ENCODE measurements at regions not wholly inside any gene's neighbourhood (a gene's known extent, or its start where the extent isn't known, plus 50 kb on each side); places are given as distances from the start of the nearest gene placed in this dataset.

DNA sequence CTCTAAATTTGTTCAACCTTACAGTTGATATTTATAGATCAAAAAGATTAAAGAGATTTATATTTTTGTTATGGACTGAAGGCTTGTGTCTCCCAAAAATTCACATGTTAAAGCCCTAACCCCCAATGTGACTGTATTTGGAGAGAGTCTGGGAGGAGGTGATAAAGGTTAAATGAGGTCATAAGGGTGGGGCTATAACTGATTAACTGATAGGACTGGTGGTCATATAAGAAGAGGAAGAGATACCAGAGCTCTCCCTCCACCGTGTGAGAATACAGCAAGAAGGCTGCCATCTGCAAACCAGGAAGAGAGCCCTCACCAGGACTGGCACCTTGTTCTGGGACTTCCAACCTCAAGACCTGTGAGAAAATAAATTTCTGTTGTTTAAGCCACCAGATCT is 264.3 kb downstream of the ENC1 start:
- Mint-ChIP-seq H3K9me3 (ENCODE audit: unreplicated experiment) (peaks cover 10% of the 10 kb centered on the region), H3K27me3 (ENCODE audit: insufficient read depth, unreplicated experiment) (no peaks in the 10 kb centered on the region), H3K4me3 (ENCODE audit: unreplicated experiment) (no peak overlapping the region), H3K4me1 (ENCODE audit: low read depth, unreplicated experiment) (peaks cover 23% of the 10 kb centered on the region), H3K27ac (ENCODE audit: unreplicated experiment) (no peak overlapping the region), H3K36me3 (ENCODE audit: insufficient read depth, unreplicated experiment) (no peaks in the 10 kb centered on the region)
- intact Hi-C loops (cut with micrococcal nuclease; ENCODE audit: unreplicated experiment), result loop anchor here (5.0 kb wide), 1 partner anchor 49 kb away; no protein-coding TSS in a partner anchor
- Histone ChIP-seq H3K4me3 (ENCODE audit: low read depth, low read length) (no peak overlapping the region), H3K36me3 (ENCODE audit: control insufficient read depth, insufficient read depth, low read length) (no peaks in the 10 kb centered on the region), H3K27me3 (replicated peaks; ENCODE audit: control insufficient read depth, insufficient read depth, low read length) (no peaks in the 10 kb centered on the region), H3K9me3 (peaks cover 3% of the 10 kb centered on the region; the same call in 1 of the 2 replicates), H3K4me1 (peaks cover 40% of the 10 kb centered on the region)
- TF ChIP-seq, protein P1, sequence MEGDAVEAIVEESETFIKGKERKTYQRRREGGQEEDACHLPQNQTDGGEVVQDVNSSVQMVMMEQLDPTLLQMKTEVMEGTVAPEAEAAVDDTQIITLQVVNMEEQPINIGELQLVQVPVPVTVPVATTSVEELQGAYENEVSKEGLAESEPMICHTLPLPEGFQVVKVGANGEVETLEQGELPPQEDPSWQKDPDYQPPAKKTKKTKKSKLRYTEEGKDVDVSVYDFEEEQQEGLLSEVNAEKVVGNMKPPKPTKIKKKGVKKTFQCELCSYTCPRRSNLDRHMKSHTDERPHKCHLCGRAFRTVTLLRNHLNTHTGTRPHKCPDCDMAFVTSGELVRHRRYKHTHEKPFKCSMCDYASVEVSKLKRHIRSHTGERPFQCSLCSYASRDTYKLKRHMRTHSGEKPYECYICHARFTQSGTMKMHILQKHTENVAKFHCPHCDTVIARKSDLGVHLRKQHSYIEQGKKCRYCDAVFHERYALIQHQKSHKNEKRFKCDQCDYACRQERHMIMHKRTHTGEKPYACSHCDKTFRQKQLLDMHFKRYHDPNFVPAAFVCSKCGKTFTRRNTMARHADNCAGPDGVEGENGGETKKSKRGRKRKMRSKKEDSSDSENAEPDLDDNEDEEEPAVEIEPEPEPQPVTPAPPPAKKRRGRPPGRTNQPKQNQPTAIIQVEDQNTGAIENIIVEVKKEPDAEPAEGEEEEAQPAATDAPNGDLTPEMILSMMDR (IDR thresholded peaks at IDR 0.05; ENCODE audit: insufficient read depth in 1 of 2, low read depth in 1 of 2, low read length in 1 of 2, severe bottlenecking in 1 of 2, unreplicated experiment in 1 of 2), result no peak
- POLR2A ChIA-PET, result no interaction called here
- no peak for DNase-seq
- BruUV-seq (replicated peaks), result no TSS peak
- CTCF ChIA-PET, result no interaction called here

DNA sequence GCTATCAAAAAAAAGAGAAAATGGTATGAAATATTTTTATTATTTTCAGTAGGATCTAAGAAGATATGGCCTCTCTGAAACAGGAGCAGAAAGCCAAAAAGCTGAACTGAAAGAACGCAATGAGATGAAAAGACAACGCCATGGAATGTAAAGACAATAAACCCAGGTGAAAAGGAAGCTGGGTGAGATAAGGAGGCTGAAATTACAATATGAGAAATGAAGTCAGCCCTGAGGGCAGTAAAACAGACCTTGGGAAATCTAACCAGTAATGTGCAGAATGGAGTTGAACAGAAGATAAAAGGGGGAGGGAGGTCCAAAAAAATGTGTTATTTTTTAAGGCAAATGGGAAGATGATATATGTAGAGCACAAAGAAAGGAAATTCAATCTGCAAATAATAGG is 265.3 kb downstream of the ENC1 start:
- no peaks in the 10 kb centered on the region for H3K36me3 Mint-ChIP-seq (ENCODE audit: insufficient read depth, unreplicated experiment)
- H3K4me1 Mint-ChIP-seq (ENCODE audit: low read depth, unreplicated experiment), result peaks cover 25% of the 10 kb centered on the region
- H3K9me3 Mint-ChIP-seq (ENCODE audit: unreplicated experiment), result peaks cover 10% of the 10 kb centered on the region
- no peak overlapping the region for H3K27ac Mint-ChIP-seq (ENCODE audit: unreplicated experiment)
- POLR2A ChIA-PET, result no interaction called here
- Histone ChIP-seq H3K36me3 (ENCODE audit: control insufficient read depth, insufficient read depth, low read length) (no peaks in the 10 kb centered on the region), H3K27me3 (replicated peaks; ENCODE audit: control insufficient read depth, insufficient read depth, low read length) (no peaks in the 10 kb centered on the region), H3K4me1 (peaks cover 38% of the 10 kb centered on the region), H3K4me3 (ENCODE audit: low read depth, low read length) (no peak overlapping the region), H3K9me3 (peaks cover 3% of the 10 kb centered on the region; the same call in 1 of the 2 replicates)
- TF ChIP-seq, protein P1 (IDR thresholded peaks at IDR 0.05; ENCODE audit: insufficient read depth in 1 of 2, low read depth in 1 of 2, low read length in 1 of 2, severe bottlenecking in 1 of 2, unreplicated experiment in 1 of 2), result no peak
- no TSS peak for BruUV-seq (replicated peaks)
- DNase-seq, result peak; percentile 48 to 67
- intact Hi-C loops (cut with micrococcal nuclease; ENCODE audit: unreplicated experiment), result loop anchor here (5.0 kb wide), 1 partner anchor 48 kb away; no protein-coding TSS in a partner anchor
- no peaks in the 10 kb centered on the region for H3K27me3 Mint-ChIP-seq (ENCODE audit: insufficient read depth, unreplicated experiment)
- H3K4me3 Mint-ChIP-seq (ENCODE audit: unreplicated experiment), result no peak overlapping the region
- CTCF ChIA-PET, result no interaction called here

DNA sequence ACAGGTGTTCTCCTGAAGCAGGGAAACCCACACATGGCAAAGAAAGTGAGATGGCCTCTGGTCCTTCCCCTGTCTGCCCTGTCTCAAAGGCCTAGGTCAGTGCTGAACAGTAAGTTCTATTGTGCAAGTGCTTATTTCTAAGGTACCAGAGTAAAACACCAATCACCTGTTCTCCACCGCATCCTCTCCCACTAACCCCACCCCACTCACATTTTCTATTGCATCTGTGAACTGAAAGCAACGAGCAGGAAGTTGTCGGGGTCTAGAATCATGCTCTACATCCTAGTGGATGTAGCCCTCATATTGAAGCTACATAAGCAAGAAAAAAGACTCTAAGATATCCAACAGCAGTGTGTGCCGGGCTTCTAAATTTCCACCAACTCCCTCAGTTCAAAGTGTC is 265.9 kb downstream of the ENC1 start:
- Mint-ChIP-seq H3K4me1 (ENCODE audit: low read depth, unreplicated experiment) (peaks cover 20% of the 10 kb centered on the region), H3K27me3 (ENCODE audit: insufficient read depth, unreplicated experiment) (no peaks in the 10 kb centered on the region), H3K4me3 (ENCODE audit: unreplicated experiment) (no peak overlapping the region), H3K9me3 (ENCODE audit: unreplicated experiment) (peaks cover 10% of the 10 kb centered on the region), H3K36me3 (ENCODE audit: insufficient read depth, unreplicated experiment) (no peaks in the 10 kb centered on the region), H3K27ac (ENCODE audit: unreplicated experiment) (no peak overlapping the region)
- ChIA-PET CTCF (no interaction called here), POLR2A (no interaction called here)
- Histone ChIP-seq H3K27me3 (replicated peaks; ENCODE audit: control insufficient read depth, insufficient read depth, low read length) (no peaks in the 10 kb centered on the region), H3K4me3 (ENCODE audit: low read depth, low read length) (no peak overlapping the region), H3K9me3 (peaks cover 3% of the 10 kb centered on the region; the same call in 1 of the 2 replicates), H3K4me1 (peaks cover 32% of the 10 kb centered on the region), H3K36me3 (ENCODE audit: control insufficient read depth, insufficient read depth, low read length) (no peaks in the 10 kb centered on the region)
- intact Hi-C loops (cut with micrococcal nuclease; ENCODE audit: unreplicated experiment), result loop anchor here (5.0 kb wide), 1 partner anchor 47 kb away; no protein-coding TSS in a partner anchor
- TF ChIP-seq, protein P1 (IDR thresholded peaks at IDR 0.05; ENCODE audit: insufficient read depth in 1 of 2, low read depth in 1 of 2, low read length in 1 of 2, severe bottlenecking in 1 of 2, unreplicated experiment in 1 of 2), result no peak
- no peak for DNase-seq
- BruUV-seq (replicated peaks), result no TSS peak
